AG09319 (cell line): ENCODE measurements at regions not wholly inside any gene's neighbourhood (a gene's known extent, or its start where the extent isn't known, plus 50 kb on each side); places are given as distances from the start of the nearest gene placed in this dataset.
A peak's percentile ranks its signal among the peaks of the same experiment; 100 is the strongest.

Experiments used
- DNase-seq: peaks from one replicate; pipeline ENCODE4 v3.0.0-alpha.2; 2010; ENCODE audit warnings: low read depth; ENCODE audit errors: extremely low read depth
- CTCF ChIP-seq: IDR thresholded peaks from 2 replicates; pipeline ENCODE4 v1.5.1; 2011; ENCODE audit warnings: low read depth, mild to moderate bottlenecking, inconsistent platforms, low read length, moderate library complexity

GRCh38 chr5:33143405-33144123 is 297.2 kb upstream of the TARS1 start:
- no peak for TF ChIP-seq CTCF

GRCh38 chr5:33146881-33147280 is 293.9 kb upstream of the TARS1 start:
- DNase-seq: no peak
- no peak for TF ChIP-seq CTCF

More at GRCh38 chr5:33143405-33144123, 297.2 kb upstream of the TARS1 start:
- no peak for DNase-seq

GRCh38 chr5:33148076-33148513 is 292.7 kb upstream of the TARS1 start:
- no peak for TF ChIP-seq CTCF
- DNase-seq: peak; percentile 67

GRCh38 chr5:33153372-33153771 is 287.4 kb upstream of the TARS1 start:
- no peak for TF ChIP-seq CTCF

GRCh38 chr5:33153831-33154230 is 286.9 kb upstream of the TARS1 start:
- no peak for DNase-seq
- no peak for TF ChIP-seq CTCF

More at GRCh38 chr5:33153372-33153771, 287.4 kb upstream of the TARS1 start:
- DNase-seq: no peak

GRCh38 chr5:33160871-33161270 is 279.9 kb upstream of the TARS1 start:
- TF ChIP-seq CTCF: no peak
- DNase-seq: no peak

GRCh38 chr5:33161421-33161820 is 279.3 kb upstream of the TARS1 start:
- TF ChIP-seq CTCF: no peak
- no peak for DNase-seq
